Panc1 (cell line): ENCODE measurements at regions not wholly inside any gene's neighbourhood (a gene's known extent, or its start where the extent isn't known, plus 50 kb on each side); places are given as distances from the start of the nearest gene placed in this dataset.

ENCODE experiments used
- POLR2AphosphoS5 ChIP-seq: IDR thresholded peaks from 2 replicates; pipeline ENCODE4 v1.6.1; 2012; ENCODE audit warnings: mild to moderate bottlenecking, low read depth, low read length, moderate library complexity
- SIN3A ChIP-seq: IDR thresholded peaks from 2 replicates; pipeline ENCODE4 v1.6.1; 2012; ENCODE audit warnings: low read depth, mild to moderate bottlenecking, low read length, moderate library complexity, borderline replicate concordance; ENCODE audit not compliant: insufficient read depth
- TF ChIP-seq, protein P1 (sequence below): fragments of 450-650 bp; IDR thresholded peaks from 2 replicates; pipeline ENCODE4 v1.5.1; 2017; ENCODE audit warnings: mild to moderate bottlenecking
- TF ChIP-seq, protein P2 (sequence below), 2 experiments: IDR thresholded peaks; 2 replicates each; pipeline ENCODE4 v1.6.1; 2011 to 2012; ENCODE audit warnings: low read depth in 2 of 2, control low read depth in 1 of 2, low read length in 1 of 2, mild to moderate bottlenecking in 1 of 2, moderate library complexity in 1 of 2; ENCODE audit not compliant: insufficient read depth in 1 of 2

DNA sequence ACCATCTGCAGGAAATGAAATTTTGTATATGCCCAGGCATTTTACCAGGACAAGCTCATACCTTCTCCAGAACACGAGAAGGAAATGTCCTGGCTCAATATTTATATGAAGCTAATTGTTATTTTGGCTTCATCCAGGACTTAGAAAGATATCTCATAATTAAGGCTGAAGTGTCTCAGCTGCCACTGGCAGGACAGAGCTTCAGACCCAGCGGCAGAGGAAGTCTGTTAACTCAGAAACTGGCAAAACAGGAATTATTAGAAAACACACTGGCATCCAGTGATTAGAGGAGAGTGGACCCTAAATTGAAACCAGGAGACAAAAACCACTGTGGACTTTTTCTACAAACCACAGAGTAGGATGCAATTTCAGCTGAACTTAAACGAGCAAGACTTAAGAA, 329.7 kb downstream of the CYRIA start:
- TF ChIP-seq SIN3A: no peak
- TF ChIP-seq, protein P1, sequence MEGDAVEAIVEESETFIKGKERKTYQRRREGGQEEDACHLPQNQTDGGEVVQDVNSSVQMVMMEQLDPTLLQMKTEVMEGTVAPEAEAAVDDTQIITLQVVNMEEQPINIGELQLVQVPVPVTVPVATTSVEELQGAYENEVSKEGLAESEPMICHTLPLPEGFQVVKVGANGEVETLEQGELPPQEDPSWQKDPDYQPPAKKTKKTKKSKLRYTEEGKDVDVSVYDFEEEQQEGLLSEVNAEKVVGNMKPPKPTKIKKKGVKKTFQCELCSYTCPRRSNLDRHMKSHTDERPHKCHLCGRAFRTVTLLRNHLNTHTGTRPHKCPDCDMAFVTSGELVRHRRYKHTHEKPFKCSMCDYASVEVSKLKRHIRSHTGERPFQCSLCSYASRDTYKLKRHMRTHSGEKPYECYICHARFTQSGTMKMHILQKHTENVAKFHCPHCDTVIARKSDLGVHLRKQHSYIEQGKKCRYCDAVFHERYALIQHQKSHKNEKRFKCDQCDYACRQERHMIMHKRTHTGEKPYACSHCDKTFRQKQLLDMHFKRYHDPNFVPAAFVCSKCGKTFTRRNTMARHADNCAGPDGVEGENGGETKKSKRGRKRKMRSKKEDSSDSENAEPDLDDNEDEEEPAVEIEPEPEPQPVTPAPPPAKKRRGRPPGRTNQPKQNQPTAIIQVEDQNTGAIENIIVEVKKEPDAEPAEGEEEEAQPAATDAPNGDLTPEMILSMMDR: no peak
- no peak for TF ChIP-seq POLR2AphosphoS5
- TF ChIP-seq, protein P2, sequence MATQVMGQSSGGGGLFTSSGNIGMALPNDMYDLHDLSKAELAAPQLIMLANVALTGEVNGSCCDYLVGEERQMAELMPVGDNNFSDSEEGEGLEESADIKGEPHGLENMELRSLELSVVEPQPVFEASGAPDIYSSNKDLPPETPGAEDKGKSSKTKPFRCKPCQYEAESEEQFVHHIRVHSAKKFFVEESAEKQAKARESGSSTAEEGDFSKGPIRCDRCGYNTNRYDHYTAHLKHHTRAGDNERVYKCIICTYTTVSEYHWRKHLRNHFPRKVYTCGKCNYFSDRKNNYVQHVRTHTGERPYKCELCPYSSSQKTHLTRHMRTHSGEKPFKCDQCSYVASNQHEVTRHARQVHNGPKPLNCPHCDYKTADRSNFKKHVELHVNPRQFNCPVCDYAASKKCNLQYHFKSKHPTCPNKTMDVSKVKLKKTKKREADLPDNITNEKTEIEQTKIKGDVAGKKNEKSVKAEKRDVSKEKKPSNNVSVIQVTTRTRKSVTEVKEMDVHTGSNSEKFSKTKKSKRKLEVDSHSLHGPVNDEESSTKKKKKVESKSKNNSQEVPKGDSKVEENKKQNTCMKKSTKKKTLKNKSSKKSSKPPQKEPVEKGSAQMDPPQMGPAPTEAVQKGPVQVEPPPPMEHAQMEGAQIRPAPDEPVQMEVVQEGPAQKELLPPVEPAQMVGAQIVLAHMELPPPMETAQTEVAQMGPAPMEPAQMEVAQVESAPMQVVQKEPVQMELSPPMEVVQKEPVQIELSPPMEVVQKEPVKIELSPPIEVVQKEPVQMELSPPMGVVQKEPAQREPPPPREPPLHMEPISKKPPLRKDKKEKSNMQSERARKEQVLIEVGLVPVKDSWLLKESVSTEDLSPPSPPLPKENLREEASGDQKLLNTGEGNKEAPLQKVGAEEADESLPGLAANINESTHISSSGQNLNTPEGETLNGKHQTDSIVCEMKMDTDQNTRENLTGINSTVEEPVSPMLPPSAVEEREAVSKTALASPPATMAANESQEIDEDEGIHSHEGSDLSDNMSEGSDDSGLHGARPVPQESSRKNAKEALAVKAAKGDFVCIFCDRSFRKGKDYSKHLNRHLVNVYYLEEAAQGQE (IDR thresholded peaks at IDR 0.05; ENCODE audit: insufficient read depth in 1 of 2, low read depth in 2 of 2, low read length in 1 of 2): no peak
